ENCODE measurements at regions not wholly inside any gene's neighbourhood (a gene's known extent, or its start where the extent isn't known, plus 50 kb on each side); places are given as distances from the start of the nearest gene placed in this dataset.

DNA sequence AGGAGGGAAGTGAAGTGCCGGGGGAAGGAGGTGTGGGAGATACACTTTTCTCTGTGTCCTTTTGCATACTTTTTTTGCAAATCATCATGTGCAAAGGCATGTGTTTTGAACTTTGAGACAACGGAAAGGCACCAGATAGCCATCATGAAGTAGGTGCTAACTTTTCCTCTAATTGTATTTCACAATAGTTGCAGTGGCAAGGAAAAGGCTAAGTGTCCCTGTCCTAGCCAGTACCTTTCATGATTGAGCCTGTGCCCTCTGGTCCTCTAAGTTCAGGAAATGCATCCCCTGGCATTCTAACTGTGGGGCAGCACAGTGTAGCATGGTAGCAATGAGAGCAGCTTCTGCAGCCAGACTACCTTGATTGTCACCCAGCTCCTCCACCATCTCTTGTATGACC, 186.2 kb downstream of the ADSS2 start:
- no peak for DNase-seq

DNA sequence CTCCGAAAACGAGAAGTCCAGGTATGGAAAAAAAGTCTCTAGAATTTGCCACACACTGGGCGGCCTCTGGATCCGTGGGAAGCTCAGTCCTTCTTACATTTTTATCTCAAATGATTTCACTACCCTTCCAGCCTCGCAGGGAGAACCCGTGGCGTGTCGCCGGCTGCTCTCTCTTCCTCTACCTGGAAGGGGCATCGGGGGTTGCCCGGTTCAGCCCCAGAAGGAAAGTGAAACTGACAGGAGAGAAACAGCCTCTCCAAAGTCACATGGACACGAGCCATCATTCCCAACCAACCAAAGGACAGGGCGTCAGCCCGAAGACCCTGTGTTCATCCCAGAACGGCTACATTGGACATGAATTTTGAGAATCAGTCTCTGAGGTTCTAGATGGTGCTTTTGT, 182.5 kb downstream of the ADSS2 start:
- DNase-seq: no peak

DNA sequence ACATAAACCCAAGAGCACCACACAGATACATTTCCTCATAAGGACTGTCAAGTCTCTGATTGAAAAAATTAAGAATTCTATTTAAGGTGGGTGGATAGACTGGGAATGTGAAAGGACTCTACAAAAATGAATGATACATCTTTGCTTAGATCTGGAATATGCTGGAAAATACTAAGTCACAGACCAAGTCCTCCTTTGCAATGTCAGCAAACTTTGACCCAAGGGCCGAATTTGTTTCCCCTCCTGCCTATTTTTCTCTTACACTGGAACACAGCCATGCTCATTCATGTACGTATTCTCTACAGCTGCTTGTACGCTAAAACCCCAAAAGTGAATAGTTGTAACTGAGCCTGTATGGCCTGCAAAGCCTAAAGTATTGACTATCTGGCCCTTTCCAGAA, 180.7 kb downstream of the ADSS2 start:
- DNase-seq: no peak

DNA sequence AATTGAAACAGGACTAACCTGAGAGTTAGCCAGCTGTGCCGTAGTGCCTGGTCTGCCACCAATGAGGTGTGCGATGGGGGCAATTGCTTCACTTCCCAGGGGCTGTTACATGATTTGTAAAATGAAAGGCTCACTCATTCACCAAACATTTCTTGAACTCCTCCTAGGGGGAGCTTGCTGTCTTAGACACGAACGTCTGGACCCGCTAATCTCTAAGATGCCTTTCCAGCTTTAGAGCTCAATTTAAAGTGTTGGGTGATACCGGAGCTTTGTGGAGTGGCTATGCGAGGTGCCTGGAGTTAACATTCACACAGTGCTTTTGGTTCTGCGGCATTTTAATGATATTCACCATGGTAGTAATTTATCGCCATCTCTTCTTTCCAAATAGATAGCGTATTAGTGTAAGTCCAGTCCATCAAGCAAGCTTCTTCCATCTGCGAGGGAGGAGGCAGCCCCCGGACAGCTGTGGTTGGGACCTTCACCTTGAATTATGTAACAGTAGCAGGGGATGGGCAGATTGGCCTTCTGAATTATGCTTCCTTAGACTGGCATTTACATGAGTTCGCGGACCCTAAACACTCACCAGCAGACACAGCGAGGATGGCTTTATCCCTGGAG, 179.9 kb downstream of the ADSS2 start:
- no peak for DNase-seq

DNA sequence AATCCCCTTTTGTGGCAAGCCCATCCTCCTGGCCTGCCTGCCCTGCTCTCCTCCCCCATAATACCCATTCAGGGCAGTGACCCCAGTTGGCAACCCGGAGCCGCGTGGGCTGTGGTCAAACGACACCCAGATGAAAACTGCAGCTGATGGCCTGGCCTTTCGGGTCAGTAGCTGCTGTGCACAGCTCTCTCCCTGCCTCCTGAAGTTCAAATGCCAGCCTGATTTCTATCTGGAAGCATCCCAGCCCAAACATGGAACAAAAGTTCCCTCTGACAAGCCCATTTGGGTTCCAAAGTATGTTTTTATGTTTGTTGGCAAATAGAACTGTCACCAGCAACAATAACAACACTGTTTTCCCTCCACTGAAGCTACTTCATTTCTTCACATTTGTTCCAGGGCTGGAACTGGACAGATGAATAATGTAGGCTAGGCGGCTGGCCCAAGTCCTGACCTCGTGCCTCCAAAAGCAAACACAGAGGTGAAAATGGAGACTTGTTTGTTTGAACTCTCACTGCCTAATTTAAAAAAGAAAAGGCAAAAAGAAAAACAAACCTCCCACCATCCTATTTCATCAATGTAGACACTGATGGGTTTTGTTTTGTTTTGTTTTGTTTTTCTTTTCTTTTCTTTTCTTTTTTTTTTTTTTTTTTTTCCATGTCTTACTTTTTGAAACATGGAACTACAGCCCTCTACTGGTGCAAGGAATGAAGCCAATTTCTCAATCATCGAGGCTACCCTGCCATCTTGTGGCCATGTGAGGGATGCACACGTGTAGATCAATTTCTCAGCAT, 179.0 kb downstream of the ADSS2 start:
- peak; percentile 95 for DNase-seq

DNA sequence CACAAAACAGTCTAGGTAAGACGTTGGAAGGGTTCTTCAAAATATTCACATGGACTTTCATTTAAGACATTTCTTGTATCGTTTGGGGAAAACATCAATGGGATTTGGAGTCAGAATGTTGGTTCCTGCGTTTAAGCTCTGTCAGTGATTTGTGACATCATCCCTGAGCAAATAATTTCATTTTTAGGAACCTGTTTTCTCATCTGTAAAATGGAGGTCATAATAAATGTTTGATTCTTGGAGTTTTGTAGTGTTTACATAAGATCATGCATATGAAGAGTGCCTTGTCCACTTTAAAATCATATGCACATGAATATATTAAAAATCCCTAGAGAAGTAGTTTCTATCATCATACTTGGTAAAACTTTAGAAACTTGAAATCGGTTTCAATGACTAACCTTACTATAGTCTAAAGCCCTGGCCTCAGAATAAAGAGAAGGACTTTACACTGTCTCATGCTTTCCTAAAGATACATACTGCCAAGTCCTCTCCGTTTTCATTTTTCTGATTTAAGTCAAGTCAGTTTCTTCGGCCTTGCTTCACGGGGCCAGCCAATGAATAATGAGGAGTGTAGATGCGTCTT, 178.4 kb downstream of the ADSS2 start:
- DNase-seq: no peak

DNA sequence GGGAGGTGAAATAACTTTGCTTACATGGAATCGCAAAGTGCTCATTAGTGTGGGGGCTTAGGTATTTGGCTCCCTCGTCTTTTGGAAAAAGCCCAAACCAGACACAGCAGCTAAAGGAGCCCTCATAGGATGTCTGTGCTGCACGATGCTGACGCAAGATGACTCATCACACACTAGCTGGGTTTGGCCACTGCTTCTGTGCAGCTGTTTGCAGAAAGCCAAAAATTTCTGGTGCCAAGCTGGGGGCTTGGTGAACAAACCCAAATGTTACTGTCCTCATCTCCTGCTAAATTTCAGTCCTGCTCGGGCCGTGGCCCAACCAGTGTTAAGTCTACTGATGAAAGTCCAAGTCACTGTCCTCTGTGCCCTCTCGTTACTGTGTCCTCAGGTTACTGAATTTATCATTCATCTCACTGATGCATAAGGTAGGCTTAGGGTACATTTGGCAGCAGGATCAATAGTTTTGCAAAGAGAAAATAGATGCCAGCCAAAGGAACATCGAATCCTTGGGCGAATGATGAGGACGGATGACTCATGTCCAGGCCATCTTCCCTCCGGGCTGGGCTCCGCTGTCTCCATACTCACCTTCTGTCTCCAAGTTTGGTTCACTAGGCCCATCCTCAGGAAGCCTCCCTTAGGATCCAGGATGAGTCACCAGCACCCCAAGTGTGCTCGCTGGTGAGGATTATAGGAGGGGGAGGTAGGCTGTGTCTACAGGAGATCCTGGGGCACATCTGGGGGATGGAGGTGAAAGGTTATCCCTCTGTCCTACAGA, 177.7 kb downstream of the ADSS2 start:
- peak; percentile 94 for DNase-seq

DNA sequence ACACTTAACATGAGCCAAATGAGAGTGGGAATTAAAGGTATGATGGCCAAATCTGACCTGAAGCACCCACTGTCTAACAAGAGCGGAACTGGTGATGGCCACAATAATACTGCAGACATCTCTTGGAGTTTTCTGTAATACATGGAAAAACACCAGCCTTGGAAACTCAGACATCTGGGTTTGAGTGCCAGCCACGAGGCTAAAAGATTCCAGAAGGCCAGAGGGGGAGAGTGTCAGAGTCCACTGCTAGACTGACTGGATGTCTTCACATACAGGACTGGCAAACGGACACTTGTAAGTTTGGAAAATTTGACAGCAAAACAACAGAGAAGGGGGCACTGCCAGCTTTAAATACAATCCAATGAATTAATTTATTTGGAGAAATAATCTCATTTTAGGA, 175.1 kb downstream of the ADSS2 start:
- DNase-seq: no peak

DNA sequence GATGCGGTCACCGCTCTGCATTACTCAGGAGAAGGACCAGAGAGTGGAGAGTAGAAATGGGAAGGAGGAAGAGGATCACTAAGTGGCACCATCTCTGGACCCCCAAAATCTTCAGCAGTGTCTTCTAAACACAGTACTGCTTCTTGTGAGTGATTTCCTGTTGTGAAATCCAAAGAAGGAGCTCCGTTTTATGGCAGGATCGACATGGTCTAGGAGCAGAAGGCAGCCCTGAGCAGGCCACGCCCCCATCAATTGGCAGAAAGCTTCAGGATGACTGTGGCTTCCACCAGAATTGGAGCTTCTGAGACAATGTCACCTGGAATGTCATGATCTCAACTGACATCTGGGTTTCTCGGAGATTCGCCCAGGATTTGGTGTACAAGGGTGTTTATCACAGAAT, 171.5 kb downstream of the ADSS2 start:
- DNase-seq: no peak

DNA sequence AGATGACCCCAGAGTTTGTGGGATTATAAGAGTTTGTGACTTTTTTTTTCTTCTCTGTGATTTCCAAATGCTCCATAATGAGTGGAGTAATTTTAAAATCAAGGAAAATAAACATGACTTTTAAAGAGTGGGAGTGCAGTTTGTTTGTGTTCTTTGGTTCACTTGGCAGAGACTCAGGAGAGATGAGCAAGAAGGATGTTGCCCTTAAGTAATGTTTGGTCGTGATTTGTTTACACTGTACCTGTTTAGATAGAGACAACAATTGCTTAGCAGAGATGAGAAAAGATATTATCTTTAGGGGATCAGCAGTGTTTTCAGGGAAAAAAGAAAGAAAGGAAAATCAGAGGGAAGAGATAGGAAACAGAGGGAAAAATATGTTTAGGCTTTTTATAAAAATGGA, 170.8 kb downstream of the ADSS2 start:
- no peak for DNase-seq

DNA sequence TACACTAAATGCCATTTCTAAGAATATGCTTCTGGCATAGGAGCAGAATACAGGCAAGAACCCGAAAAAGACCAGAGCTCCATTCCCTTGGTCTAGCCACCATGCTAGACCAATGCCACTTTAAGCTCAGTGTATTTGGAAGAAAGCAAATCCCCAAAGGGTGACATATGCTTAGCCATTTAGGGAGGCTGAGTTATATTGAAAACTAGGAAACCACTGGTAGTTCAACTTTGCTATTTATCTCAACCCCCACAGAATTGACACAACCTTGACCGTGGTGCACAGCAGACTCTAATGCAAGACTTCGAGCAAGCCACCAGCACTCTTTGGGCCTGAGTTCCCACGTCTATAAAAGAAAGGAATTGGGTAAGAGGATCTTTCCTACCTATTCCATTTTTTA, 167.9 kb downstream of the ADSS2 start:
- no peak for DNase-seq

DNA sequence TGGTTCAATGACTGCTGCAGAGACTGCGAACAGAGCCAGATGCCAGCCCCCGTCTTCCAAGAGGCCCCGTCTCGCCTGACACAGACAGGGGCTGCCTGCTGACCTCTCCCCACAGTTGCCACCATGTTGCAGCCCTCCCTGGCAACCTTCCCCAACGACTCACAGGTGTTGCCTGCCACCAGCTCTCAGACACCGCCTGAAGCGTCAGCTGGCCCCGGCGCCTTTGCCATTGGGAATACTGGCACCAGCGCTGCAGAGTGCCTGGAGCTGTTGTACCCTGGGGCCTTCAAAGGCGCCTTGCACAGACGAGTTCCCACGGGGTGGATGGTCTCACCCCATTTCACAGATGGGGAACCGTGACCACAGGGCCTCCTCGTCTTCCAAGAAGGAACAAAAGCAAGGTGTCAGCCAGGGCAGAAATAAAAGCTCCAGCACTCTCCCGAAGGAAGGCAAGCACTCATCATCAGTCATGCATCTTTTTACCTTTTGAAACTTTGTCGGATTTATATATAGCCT, 167.0 kb downstream of the ADSS2 start:
- DNase-seq: no peak

DNA sequence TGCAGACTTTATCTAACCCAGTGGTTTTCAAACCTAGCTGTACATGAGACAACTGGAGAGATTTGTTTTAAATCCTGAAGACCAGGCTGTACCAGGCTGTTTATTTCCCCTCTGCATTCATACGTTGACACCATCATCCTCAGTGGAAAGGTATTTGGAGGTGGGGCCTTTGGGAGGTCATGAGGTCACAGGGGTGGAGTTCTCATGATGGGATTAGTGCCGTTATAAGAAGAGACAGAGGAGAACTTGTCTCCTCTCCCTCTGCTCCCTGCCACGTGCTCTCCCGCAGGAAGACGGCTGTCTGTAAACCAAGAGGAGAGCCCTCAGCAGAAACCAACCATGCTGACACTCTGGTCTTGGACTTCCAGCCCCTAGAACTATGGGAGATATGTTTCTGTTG, 165.4 kb downstream of the ADSS2 start:
- no peak for DNase-seq

DNA sequence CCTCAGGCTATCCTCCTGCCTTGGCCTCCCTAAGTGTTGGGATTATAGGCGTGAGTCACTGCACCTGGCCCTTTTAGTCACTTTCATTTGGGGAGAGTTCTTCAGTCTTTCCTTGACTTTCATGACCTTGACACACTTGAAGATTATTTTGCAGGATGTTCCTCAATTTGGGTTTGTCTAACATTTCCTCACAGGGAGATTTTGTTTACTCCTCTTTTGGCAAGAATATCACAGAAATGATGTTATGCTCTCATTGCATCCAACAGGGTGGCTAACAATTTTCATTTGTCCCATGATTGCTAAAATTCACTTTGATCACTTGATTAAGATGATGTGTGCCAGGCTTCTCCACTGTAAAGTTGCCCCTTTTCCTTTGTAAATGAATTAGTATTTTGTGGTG, 164.0 kb downstream of the ADSS2 start:
- DNase-seq: no peak

DNA sequence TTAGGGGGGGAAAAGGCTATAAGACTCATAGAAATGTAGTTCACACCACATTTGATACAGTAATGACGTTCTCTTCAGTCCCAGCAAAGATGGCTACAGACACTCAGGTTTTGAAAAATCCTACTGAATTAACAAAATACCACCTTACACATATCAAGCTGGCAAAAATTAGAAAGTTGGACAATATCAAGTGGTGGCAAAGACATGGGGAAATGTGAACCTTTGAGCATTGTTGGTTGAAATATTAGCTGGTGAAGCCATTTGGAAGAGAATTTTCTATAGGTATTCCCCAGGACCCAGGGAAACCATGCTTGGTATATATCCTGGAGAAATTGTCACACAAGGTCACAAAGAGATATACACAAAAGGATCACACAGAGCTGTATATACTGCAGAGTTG, 163.0 kb downstream of the ADSS2 start:
- no peak for DNase-seq

DNA sequence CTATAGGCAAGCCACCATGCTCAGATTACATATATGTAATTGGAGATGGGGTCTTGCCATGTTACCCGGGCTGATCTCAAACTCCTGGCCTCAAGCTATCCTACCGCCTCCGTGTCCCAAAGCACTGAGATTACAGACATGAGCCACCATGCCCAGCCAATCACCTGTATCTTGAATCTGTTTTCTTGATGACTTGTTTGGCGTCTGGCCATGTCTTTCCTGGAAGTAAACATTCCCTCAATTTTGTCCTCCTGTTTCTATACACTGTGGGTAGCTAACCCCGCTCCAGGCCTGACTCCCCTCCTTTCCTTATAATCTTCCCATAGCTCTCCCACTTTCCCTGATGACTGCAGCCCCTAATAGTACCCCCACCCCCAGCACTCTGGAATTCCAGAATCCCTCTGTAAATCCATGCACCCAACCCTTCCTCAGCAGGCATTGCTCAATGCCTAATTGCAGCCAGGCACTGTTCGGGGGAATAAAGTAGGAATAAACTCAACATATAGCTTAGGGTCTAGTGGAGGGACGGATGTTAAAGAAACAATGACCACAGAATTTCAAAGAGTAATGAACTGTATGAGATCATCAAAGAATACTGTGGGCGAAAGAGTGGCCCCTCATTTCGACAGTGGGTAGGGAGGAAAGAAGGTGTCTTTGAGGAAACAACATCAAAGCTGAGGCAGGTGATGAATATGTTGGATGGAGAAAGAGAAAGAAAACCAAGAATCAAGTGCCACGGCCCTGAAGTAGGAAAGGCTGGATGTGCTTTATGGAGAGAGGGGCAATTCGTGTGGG, 161.5 kb downstream of the ADSS2 start:
- DNase-seq: no peak

DNA sequence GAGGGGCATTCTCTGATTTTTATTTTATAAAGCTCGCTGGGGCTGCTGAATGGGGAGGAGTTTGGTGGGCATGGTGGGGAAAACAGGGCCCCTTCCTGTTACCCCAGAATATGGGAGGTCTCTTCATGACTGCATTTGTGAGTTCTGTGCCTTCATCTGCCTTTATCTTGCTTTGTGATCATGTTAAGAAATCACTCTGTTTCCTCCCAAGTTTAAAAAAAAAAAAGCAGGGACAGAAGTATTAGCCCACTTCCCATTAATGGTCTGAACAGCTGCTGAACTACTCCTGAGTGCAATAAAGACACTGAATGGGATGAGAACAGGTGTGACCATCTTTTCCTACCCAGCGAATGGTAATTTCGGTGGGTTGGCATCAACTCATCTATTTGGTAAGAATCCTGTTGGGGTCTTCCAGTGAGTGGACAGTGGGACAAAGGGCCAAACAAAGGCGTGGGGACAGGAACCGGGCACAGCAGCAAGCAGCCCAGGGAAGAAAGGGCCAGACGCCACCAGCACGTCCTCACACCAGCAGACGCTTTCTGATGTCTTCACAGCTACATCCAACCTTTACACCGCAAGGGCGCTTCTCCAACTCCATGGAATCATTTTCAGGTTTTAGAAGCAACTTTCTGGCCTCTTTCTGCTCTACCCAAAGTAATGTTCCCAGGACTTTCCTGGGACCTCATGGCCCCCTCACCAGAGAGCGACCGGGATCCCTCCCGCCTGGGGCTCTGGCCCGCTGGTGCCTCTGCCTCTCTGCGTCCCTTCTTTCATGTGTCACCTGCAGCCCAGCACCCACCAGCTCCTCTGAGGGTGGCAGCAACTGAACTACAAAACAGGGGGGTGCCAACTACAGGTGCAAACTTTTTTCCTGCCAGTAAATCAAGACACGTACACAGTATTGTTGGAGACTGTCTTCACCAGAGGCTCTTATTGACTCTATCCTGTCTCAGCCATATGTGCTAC, 160.2 kb downstream of the ADSS2 start:
- no peak for DNase-seq

DNA sequence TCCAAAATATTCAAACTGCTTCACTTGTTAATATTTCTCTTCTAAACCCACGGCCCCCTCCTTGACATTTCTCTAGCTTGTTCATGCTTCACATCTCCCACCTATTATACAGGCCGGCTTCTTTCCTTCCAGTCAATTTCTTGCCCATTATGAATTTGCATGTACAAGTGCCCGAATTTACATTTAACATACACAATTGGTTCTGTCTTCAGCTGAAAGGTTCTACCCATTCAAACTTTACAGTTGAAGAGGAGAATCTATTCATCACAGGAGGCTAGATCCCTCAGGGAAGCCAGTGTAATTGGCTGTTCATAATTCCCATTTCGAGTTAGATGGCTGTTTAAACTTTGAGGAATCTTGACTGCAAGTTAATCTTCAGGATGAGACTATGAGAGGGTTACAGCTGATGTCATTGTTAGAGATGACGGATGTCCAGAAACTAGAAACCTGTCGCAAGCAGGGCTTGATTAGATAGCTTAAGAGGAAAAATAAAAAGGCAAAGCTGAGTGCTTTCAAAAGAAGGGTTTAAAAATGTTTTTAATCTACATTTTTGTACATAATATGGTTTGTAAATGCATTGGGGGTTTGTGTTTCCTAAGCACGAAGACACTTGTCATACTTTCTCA, 157.0 kb downstream of the ADSS2 start:
- DNase-seq: no peak

DNA sequence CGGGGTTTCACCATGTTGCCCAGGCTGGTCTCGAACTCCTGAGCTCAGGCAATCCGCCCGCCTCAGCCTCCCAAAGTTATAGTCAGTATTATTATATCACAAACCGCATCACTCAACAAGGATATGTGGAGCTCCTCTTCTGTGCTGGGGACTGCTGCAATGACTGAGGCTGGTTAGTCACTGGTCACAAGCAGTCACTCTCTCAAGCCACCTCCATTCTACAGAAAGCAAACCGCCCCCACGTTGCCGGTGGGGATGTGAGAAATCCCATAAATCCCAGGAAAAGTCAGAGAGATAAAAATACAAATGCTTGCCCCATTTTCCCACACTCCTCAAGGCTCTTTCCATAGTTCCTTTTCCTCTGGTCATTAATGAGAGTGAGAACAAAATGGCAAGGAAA, 155.7 kb downstream of the ADSS2 start:
- no peak for DNase-seq

DNA sequence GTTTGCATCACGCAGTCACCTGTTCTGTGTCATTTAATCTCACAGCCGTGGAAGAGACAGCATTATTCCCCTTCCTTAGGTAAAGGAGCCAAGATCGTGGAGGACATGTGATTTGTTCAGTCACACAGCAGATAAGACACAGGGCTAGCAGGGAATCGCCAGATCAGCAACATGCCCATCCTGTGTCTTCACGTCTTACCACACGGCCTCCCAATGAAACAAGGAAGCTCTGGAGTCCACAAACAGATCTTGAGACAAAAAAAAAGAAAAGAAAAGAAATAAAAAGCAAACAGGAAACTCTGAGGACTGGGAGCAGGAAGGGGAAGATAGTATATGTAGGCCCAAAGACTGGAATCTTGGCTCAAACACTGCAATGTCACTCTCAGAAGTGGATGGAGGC, 155.3 kb downstream of the ADSS2 start:
- no peak for DNase-seq

Data from tongue (tissue), 1 donor.